HL-60 (cell line): ENCODE measurements at regions not wholly inside any gene's neighbourhood (a gene's known extent, or its start where the extent isn't known, plus 50 kb on each side); places are given as distances from the start of the nearest gene placed in this dataset.

Experiments used
- CTCF ChIP-seq: IDR thresholded peaks from one replicate; pipeline ENCODE4 v1.5.1; 2011; ENCODE audit warnings: low read length, control low read depth, inconsistent platforms; ENCODE audit not compliant: insufficient read depth
- POLR2AphosphoS5 ChIP-seq: IDR thresholded peaks from 2 replicates; pipeline ENCODE4 v1.6.1; 2012; ENCODE audit warnings: low read depth
- REST ChIP-seq: IDR thresholded peaks from 2 replicates; pipeline ENCODE4 v1.6.1; 2012; ENCODE audit warnings: low read depth; ENCODE audit not compliant: insufficient replicate concordance

- TF ChIP-seq REST (no peak), CTCF (no peak), POLR2AphosphoS5 (no peak)
Measured at GRCh38 chr12:34206061-34206785, 183.9 kb downstream of the ALG10 start.
